RWPE1 (cell line): ENCODE measurements at regions not wholly inside any gene's neighbourhood (a gene's known extent, or its start where the extent isn't known, plus 50 kb on each side); places are given as distances from the start of the nearest gene placed in this dataset.

ENCODE experiments used
- CTCF ChIA-PET: fragments of 350-600 bp; sonication (Branson Sonifier 250); formaldehyde crosslinking; extraction: SDS; loops from one replicate; lab custom pipeline; 2021; lab: Yijun Ruan, JAX
- POLR2A ChIA-PET: fragments of 400-600 bp; formaldehyde crosslinking; extraction: SDS; loops from one replicate; lab custom pipeline; 2020; ENCODE audit warnings: antibody characterized with exemption; ENCODE audit not compliant: low non-redundant PET; lab: Yijun Ruan, JAX
- DNase-seq: peaks from one replicate; pipeline ENCODE4 v3.0.0; 2012; ENCODE audit warnings: low spot score
- H3K27ac ChIP-seq: fragments of 450-650 bp; 2 replicates; pipeline ENCODE4 v1.5.1; 2017
- CTCF ChIP-seq: fragments of 450-650 bp; conservative IDR thresholded peaks from 2 replicates; pipeline ENCODE4 v1.5.1; 2017; ENCODE audit warnings: low read depth, mild to moderate bottlenecking

- H3K27ac ChIP-seq, result no peak overlapping the region
- no peak for TF ChIP-seq CTCF
- ChIA-PET POLR2A (no interaction called here), CTCF (no interaction called here)
- no peak for DNase-seq
Measured at GRCh38 chr6:117210279-117210678, 55.1 kb upstream of the VGLL2 start.

GRCh38 chr6:117215353-117216090 lies 49.8 kb upstream of the VGLL2 start:
- DNase-seq, result no peak
- ChIA-PET POLR2A (no interaction called here), CTCF (interaction anchor here (0.6 kb wide), 1 partner anchor 1614 kb away, joined by 3 read pairs; no protein-coding TSS in a partner anchor)
- H3K27ac ChIP-seq, result no peak overlapping the region
- TF ChIP-seq CTCF, result no peak
